Fibroblast of lung (primary cell): ENCODE measurements at regions not wholly inside any gene's neighbourhood (a gene's known extent, or its start where the extent isn't known, plus 50 kb on each side); places are given as distances from the start of the nearest gene placed in this dataset.

Source experiments
- EZH2 ChIP-seq: IDR thresholded peaks from 2 replicates; pipeline ENCODE4 v1.5.1; 2012; ENCODE audit warnings: low read length, control low read depth, mild to moderate bottlenecking; ENCODE audit errors: missing control alignments
- TF ChIP-seq, protein P1 (sequence below), 2 donors: IDR thresholded peaks in 1 of 2; conservative IDR thresholded peaks in 1 of 2; 1 replicate in 1 of 2; 2 replicates in 1 of 2; pipeline ENCODE4 v1.5.1; 2011 to 2012; ENCODE audit warnings: low read length in 2 of 2, control low read depth in 1 of 2, inconsistent platforms in 1 of 2, low read depth in 1 of 2, mild to moderate bottlenecking in 1 of 2

DNA sequence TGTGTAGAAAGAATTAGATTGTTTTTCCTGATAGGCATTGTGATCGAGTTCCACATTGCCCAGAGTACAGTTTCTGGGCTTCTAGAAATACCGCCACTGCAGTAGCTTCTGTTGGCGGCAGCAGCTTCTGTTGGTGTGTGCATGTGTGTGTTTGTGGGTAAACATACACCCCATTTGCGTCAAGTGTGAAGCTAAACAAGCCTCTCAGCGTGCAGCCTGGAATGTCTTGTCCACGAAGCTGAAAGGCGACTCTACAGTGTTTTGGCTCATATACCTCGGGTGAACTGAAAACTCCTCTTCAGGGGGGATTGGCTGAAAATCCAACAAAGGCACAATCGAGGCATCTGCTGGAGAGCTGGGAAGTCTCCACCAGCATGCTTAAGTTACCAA is 112.0 kb upstream of the E2F8 start:
- TF ChIP-seq, protein P1, sequence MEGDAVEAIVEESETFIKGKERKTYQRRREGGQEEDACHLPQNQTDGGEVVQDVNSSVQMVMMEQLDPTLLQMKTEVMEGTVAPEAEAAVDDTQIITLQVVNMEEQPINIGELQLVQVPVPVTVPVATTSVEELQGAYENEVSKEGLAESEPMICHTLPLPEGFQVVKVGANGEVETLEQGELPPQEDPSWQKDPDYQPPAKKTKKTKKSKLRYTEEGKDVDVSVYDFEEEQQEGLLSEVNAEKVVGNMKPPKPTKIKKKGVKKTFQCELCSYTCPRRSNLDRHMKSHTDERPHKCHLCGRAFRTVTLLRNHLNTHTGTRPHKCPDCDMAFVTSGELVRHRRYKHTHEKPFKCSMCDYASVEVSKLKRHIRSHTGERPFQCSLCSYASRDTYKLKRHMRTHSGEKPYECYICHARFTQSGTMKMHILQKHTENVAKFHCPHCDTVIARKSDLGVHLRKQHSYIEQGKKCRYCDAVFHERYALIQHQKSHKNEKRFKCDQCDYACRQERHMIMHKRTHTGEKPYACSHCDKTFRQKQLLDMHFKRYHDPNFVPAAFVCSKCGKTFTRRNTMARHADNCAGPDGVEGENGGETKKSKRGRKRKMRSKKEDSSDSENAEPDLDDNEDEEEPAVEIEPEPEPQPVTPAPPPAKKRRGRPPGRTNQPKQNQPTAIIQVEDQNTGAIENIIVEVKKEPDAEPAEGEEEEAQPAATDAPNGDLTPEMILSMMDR (conservative IDR thresholded peaks at IDR 0.05 in 1 of 2, IDR thresholded peaks at IDR 0.05 in 1 of 2; ENCODE audit: low read depth in 1 of 2, low read length in 2 of 2) = no peak
- TF ChIP-seq EZH2 = no peak
